Activated CD8-positive, alpha-beta memory T cell treated with anti-CD3 and anti-CD28 coated beads for 48 hours (primary cell): ENCODE measurements at regions not wholly inside any gene's neighbourhood (a gene's known extent, or its start where the extent isn't known, plus 50 kb on each side); places are given as distances from the start of the nearest gene placed in this dataset.
"Not testable (repeated sequence)": the region's sequence is repeated elsewhere in the genome, so short reads cannot be mapped to it uniquely, and the experiment has no call there.

ENCODE experiments used
- DNase-seq, 3 experiments: peaks; one replicate each; pipeline ENCODE4 v3.0.0-alpha.2; 2020; ENCODE audit warnings: low read depth in 2 of 3, low spot score in 2 of 3

DNA sequence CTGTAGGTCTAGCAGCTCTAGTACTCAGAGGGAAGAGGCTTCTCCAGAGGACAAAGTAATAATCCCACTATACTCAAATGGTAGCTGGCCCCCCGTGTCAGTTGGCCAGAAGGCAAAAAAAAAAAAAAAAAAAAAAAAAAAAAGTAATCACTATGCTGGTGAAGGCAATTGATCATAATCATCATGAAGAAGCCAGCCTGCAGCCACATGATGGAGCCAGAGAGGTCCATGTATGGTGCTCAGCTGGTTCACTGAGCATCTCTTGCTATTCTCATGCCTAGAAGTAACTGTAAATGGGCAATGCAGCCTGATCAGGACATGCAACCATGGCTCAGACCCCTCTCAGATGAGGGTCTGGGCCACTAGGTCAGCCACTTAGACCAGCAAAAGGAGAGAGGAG is 378.8 kb downstream of the MED13L start:
- DNase-seq, result no peak

DNA sequence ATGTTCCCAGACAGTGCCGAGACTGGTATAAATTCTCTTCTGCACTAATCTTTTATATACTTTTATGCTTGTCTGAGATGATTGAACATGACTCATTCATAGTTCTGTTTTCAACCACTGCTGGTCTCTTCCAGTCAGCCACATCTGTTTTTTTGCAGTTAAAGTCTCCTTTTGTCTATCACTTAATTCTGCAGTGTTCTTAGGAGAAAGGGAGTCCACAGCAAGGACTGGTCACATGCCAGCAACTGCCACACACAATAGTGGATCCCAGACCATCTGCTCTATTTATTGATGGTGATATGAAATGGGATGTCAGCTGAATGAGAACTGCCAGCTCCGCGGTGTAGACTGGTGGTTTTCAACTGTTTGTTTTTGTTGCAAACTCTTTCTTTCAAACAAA is 379.8 kb downstream of the MED13L start:
- no peak for DNase-seq

DNA sequence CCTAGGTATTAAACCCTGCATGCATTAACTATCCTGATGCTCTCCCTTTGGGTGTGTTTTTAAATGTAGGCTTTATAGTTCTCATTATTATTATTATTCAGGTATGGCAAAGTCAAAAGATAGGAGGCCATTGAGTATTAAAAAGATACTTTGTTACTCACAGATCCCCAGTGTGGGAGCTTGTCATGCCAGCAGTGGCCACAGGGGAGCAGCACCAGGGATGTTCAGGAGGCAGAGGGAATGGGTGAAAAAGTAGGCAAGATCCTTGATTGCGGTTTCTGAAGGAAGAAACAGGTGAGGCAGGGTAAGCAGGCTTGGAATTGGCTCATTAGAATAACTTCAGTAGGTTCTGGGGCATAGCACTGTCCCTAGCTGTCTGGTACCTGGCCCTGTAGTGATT is 382.2 kb downstream of the MED13L start:
- DNase-seq, result no peak

DNA sequence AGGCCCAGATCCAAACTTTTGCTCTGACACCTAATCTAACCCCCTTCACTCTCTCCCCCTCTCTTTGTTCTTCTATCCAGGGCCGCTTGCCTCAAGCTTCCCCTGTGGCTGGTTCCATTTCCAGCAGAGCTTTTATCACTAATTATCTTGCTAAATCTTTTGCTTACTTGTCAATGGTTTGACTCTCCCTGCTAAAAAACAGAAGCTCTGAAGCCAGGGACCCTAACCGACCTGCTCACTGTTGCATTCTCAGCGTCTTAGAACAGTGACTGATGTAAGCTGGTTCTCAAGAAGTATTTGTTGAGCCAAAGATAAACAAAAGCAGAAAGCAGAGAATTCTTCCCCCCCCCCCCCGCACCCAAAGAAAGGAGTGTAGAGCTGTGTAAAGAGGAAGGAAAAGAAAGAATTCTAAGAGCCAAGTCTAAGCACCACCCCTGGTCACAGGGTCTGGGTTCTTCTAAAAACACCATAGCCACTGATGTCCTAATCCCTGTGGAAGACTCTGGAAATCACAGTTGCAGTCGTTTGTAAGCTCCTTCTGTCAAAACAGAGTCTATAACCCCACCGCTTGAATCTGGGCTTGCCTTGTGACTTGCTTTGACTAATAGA is 385.8 kb downstream of the MED13L start:
- no peak for DNase-seq

DNA sequence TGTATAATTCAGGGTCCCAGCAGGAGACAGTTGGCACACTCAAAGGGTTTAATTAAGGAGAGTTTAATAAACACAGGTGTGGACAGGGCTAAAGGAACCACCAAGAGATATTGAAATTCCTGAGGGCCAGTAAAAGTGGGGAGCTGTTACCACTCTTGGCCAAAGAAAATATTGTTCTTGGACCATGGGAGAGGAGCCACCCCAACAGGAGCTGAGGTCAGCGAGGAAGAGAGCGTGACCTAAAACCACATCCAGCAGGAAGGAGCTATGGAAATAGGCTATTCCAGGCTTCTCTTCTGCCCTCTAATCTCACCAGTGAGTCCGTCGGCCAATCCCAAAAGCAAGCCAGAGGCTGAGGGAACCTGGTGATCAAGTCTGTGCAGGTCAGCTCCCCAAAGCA is 390.8 kb downstream of the MED13L start:
- DNase-seq, result no peak

- DNase-seq, result no peak
These were observed 392.3 kb downstream of the MED13L start for GRCh38 chr12:115885040-115885690.

GRCh38 chr12:115882936-115883335 is 394.6 kb downstream of the MED13L start:
- no peak for DNase-seq

DNA sequence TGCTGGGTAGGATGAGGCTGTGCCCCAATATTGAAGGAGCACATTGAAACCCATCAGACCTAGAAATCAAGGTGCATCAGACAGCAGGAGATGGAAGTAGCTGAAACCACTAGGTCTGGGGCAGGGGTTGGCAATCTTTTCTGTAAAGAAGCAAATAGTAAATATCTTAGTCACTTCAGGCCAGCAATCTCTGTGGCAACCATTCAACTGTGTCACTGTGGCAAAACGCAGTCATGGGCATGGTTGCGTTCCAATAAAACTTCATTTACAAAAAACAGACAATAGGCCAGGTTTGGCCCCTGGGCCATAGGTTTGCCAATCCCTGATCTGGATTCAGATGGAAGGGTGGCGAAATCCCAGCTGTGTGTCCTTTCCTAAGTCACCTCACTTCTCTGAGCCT is 397.3 kb downstream of the MED13L start:
- no peak for DNase-seq

- DNase-seq, result no peak
These were observed 398.1 kb downstream of the MED13L start for GRCh38 chr12:115879354-115879753.

DNA sequence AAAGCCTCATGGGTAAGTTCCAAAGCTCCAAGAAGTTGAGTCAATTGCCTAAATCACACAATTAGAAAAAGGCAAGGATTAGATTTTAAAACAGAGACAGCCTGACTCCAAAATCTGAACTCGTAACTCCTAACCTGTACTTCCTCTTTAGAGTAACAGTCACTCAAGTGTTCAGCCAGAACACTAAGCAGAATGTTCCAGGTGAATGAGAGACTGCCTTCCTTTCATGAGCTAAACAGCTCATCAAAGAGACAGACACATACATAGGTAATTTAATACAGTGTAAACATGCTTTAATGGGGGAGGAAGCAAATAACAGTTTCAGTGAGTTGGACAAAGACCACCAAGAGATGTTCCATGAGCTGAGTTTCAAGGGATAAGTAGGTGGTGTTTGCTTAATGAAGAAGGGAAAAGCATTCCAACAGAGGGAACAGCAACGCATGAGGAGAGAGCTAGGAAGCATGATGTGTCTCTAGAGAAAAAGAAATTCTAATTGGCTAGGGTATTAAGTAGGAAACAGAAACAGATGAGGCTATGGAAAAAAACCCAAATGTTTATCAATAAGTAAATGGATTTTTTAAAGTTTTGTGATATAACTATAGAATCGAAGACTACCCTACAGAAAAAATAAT is 403.9 kb downstream of the MED13L start:
- DNase-seq, result no peak

- DNase-seq, result no peak
These were observed 404.6 kb downstream of the MED13L start for GRCh38 chr12:115872919-115873357.

DNA sequence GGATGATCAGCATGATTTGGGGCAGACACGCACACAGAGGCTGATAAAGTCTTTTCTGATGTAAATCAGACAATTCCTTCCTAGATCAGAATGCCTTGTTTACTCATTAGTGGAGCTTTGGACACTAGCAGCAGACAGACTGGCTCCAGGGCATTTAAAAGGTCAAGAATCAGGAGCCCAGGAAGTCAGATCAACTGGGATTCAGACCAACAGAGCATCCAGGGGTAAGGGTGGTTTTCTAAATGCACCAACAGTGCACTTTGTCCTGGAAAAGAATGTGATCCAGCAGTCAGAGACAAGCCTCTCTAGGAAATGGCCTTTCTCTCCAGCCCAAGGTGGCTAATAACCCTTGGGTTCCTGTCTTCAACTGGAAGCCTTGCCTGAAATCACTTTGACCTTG is 405.3 kb downstream of the MED13L start:
- DNase-seq, result no peak

- DNase-seq, result no peak
These were observed 405.8 kb downstream of the MED13L start for GRCh38 chr12:115871714-115872113.

DNA sequence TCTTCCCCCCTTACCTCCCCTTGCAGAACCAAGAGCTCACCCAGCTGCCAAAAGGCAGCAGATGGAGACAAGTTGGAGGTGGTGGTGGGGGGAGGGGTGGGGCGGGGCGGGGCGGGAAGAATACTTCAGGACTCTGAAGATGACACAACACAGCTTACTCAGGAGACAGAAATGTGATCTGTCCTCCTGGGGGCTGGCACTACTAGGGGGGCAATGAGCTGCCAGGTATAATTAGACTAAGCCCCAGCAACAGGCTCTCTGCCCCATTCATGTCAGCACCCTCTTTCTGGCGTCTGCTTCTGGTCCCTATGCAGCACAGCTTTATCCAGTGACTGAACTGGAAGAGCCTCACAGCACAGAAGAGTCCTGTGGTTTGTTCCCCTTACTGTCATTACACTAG is 407.0 kb downstream of the MED13L start:
- no peak for DNase-seq

DNA sequence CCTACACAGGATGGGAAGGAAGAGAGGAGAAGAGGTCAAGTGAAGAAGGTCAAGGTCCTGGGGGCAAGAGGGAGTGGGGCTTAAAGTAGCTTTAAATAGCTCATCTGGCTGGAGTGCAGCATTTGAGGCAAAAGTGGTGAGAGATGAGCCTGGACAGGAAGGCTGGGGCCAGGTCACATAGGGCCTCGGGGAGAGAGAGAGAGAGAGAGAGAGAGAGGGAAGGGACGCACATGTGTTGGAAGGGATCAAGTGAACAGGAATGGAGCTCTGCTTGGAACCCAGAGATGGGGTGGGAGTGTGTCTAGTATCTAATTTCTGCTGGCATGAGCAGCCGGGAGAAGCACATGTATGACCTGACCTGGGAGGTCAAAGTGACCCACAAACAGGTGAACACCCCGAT is 407.5 kb downstream of the MED13L start:
- DNase-seq, result no peak

- DNase-seq, result no peak
These were observed 407.9 kb downstream of the MED13L start for GRCh38 chr12:115869604-115870003.

GRCh38 chr12:115868624-115869023 is 408.9 kb downstream of the MED13L start:
- no peak for DNase-seq

GRCh38 chr12:115867854-115868253 is 409.6 kb downstream of the MED13L start:
- DNase-seq, result no peak

GRCh38 chr12:115866909-115867525 is 410.5 kb downstream of the MED13L start:
- DNase-seq, result no peak

GRCh38 chr12:115866281-115866680 is 411.2 kb downstream of the MED13L start:
- DNase-seq, result not testable (repeated sequence)

DNA sequence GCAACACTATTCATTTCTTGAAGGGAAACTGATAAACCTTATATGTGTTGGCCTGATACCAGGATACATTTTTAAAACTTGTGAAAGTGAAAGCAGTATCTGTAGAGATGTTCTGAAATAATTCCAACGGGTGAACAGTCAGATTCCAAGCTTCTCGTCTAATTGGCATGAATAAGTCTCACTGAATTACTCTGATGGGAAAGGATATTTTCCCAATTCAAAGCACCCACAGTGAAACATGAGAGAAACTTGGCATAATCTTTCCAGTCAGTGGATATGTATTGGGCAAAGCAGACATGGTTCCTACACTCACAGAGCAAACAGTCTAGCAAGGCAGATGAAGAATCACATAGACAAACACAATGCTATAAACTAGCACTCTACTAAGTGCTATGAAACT is 413.1 kb downstream of the MED13L start:
- DNase-seq, result no peak

GRCh38 chr12:115860619-115861018 is 416.9 kb downstream of the MED13L start:
- DNase-seq, result no peak
